PFSK-1 (cell line): ENCODE measurements at regions not wholly inside any gene's neighbourhood (a gene's known extent, or its start where the extent isn't known, plus 50 kb on each side); places are given as distances from the start of the nearest gene placed in this dataset.

Experiments used
- FOXP2 ChIP-seq: optimal IDR thresholded peaks from 2 replicates; pipeline ENCODE3; 2011; ENCODE audit warnings: borderline replicate concordance, control low read depth, inconsistent platforms; ENCODE audit not compliant: insufficient read depth; ENCODE audit errors: extremely low read length, extremely low read depth
- POLR2AphosphoS5 ChIP-seq: IDR thresholded peaks from 2 replicates; pipeline ENCODE4 v1.6.1; 2012; ENCODE audit warnings: low read depth, mild to moderate bottlenecking, control low read depth, low read length, moderate library complexity
- SIN3A ChIP-seq: IDR thresholded peaks from 2 replicates; pipeline ENCODE4 v1.6.1; 2012; ENCODE audit warnings: mild to moderate bottlenecking, low read length, moderate library complexity, borderline replicate concordance; ENCODE audit not compliant: insufficient read depth
- TAF1 ChIP-seq: IDR thresholded peaks from 2 replicates; pipeline ENCODE4 v1.6.1; 2012; ENCODE audit warnings: low read length, control low read depth, borderline replicate concordance; ENCODE audit not compliant: insufficient read depth
- TF ChIP-seq, protein P1 (sequence below), 2 experiments: IDR thresholded peaks; 2 replicates each; pipeline versions ENCODE4 v1.6.1 to v1.8.0; 2011 to 2012; ENCODE audit warnings: low read depth in 2 of 2, low read length in 2 of 2, control low read depth in 1 of 2, inconsistent platforms in 1 of 2, mild to moderate bottlenecking in 1 of 2, moderate library complexity in 1 of 2; ENCODE audit not compliant: insufficient read depth in 1 of 2

DNA sequence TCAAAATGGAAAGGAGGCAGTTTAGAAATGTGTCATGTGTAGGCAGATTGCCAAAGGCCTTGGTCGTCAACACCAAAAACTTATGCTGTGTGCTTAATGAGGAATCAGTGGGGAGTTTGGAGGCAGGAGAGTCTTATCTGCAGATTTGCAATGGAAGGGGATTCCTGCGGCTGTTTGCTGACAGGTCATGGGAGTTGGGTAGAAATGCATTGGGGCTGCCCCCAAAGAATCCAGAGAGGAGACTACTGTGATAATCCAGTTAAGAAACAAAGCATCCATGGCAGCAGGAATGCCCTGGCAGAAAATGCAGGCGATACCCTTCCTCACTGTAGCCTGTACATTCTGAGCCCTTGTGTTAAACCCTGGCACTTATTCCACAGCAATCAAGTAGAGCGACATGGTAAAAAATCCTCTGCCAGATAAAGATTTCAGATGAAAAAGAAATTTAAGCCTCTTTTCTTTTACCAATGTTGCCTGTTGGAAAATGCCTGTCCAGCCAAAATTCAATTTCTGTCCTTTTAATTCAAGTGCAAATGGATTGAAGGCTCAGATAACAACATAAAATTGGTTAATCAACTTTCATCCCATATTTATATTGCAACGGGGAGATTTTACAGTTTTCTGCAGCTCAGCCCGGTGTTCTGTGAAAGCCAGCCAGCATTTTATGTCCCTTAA lies 491.0 kb upstream of the CDH5 start:
- TF ChIP-seq SIN3A: no peak
- no peak for TF ChIP-seq TAF1
- no peak for TF ChIP-seq FOXP2
- TF ChIP-seq POLR2AphosphoS5: no peak
- TF ChIP-seq, protein P1, sequence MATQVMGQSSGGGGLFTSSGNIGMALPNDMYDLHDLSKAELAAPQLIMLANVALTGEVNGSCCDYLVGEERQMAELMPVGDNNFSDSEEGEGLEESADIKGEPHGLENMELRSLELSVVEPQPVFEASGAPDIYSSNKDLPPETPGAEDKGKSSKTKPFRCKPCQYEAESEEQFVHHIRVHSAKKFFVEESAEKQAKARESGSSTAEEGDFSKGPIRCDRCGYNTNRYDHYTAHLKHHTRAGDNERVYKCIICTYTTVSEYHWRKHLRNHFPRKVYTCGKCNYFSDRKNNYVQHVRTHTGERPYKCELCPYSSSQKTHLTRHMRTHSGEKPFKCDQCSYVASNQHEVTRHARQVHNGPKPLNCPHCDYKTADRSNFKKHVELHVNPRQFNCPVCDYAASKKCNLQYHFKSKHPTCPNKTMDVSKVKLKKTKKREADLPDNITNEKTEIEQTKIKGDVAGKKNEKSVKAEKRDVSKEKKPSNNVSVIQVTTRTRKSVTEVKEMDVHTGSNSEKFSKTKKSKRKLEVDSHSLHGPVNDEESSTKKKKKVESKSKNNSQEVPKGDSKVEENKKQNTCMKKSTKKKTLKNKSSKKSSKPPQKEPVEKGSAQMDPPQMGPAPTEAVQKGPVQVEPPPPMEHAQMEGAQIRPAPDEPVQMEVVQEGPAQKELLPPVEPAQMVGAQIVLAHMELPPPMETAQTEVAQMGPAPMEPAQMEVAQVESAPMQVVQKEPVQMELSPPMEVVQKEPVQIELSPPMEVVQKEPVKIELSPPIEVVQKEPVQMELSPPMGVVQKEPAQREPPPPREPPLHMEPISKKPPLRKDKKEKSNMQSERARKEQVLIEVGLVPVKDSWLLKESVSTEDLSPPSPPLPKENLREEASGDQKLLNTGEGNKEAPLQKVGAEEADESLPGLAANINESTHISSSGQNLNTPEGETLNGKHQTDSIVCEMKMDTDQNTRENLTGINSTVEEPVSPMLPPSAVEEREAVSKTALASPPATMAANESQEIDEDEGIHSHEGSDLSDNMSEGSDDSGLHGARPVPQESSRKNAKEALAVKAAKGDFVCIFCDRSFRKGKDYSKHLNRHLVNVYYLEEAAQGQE (IDR thresholded peaks at IDR 0.05; ENCODE audit: insufficient read depth in 1 of 2, low read depth in 2 of 2, low read length in 2 of 2): no peak

DNA sequence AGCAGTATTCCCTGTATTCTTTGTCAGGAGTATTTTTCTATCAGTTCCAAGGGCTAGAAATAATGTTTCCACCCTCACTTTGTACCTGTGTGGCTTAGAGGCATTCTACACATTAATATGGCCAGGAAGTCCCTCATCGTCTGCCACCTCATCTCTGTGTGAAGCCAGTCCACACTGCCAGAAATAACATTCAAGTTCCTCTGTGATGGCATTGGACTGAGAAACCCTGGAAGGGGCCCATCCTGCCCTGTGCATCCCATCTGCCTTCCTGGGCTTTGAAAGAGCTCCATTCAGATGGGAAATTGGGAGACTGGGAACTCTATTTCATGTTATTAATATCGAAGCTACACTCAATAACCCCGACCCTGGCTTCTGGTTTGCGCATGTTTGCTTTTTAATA lies 497.2 kb upstream of the CDH5 start:
- TF ChIP-seq, protein P1 (IDR thresholded peaks at IDR 0.05; ENCODE audit: insufficient read depth in 1 of 2, low read depth in 2 of 2, low read length in 2 of 2): no peak
- TF ChIP-seq FOXP2: no peak
- TF ChIP-seq SIN3A: no peak
- TF ChIP-seq POLR2AphosphoS5: no peak
- no peak for TF ChIP-seq TAF1

DNA sequence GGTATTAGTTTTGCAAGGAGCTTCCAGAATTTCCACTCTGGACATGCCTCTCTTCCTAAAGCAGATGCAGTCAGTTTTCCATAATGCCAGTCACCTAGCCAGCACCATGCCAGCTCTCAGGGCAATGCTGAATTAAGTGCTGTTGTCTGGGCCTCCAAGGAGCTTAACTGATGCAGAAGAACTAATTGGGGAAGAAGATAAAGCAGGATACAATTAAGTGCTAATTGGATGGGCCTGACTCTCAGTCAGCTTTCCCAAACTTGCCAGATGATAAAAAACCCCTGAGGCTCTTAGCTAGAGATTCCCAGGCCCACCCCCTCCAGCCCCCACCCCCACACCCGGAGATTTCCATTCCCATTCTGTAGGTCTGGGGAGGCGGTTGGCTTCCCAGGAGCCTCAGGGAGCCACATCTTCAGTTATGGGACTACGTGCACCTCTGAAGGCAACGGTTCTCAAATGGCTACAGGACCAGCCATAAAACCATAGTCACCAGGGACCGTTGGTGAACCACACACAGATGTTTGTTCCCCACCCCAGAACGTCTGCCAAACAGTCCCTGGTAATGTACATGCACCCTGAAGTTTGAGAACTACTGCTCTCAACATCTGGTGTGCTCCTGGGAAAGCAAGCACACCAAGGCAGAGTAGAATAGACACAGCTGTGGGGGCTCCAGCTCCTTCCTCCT lies 499.1 kb upstream of the CDH5 start:
- TF ChIP-seq SIN3A: no peak
- TF ChIP-seq, protein P1 (IDR thresholded peaks at IDR 0.05; ENCODE audit: insufficient read depth in 1 of 2, low read depth in 2 of 2, low read length in 2 of 2): no peak
- no peak for TF ChIP-seq TAF1
- no peak for TF ChIP-seq POLR2AphosphoS5
- no peak for TF ChIP-seq FOXP2

DNA sequence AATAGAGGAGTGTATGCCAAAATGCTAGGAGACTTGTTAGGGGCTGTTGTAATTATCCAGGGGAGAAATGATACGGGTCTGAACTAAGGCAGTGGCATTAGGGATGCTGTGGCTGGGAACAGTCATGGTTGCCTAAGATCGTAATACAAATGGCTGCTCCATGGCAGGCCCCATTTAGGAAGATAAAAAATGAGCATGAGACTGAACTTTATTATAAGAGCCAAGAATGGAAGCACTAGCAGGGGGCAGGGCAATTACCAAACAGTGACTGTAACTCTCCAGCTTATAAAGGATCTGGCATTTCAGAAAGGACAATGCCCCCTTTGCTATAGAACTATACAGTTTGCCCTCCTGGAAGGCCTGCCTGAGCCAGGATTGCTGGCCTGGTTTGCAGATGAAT lies 503.3 kb upstream of the CDH5 start:
- TF ChIP-seq SIN3A (no peak), FOXP2 (no peak), TAF1 (no peak), POLR2AphosphoS5 (no peak)
- TF ChIP-seq, protein P1 (IDR thresholded peaks at IDR 0.05; ENCODE audit: insufficient read depth in 1 of 2, low read depth in 2 of 2, low read length in 2 of 2): no peak
